Muscle layer of duodenum (tissue), 2 donors: ENCODE measurements at regions not wholly inside any gene's neighbourhood (a gene's known extent, or its start where the extent isn't known, plus 50 kb on each side); places are given as distances from the start of the nearest gene placed in this dataset.

Experiments
- H3K27ac ChIP-seq: one replicate; pipeline ENCODE4 v1.7.0; 2013; ENCODE audit warnings: mild to moderate bottlenecking, low read length
- H3K27me3 ChIP-seq: one replicate; pipeline ENCODE4 v1.7.0; 2013; ENCODE audit warnings: low read depth, mild to moderate bottlenecking, control low read depth, low read length
- H3K36me3 ChIP-seq, 2 donors: one replicate each; pipeline ENCODE4 v1.7.0; 2013; ENCODE audit warnings: low read length in 2 of 2, control low read depth in 1 of 2, mild to moderate bottlenecking in 1 of 2; ENCODE audit not compliant: insufficient read depth in 2 of 2, control insufficient read depth in 1 of 2
- H3K4me1 ChIP-seq, 2 donors: one replicate each; pipeline ENCODE4 v1.7.0; 2013; ENCODE audit warnings: low read length in 2 of 2, mild to moderate bottlenecking in 2 of 2, control low read depth in 1 of 2, moderate library complexity in 1 of 2; ENCODE audit not compliant: insufficient read depth in 2 of 2, control insufficient read depth in 1 of 2
- H3K4me3 ChIP-seq, 2 donors: one replicate each; pipeline ENCODE4 v1.7.0; 2013; ENCODE audit warnings: low read length in 2 of 2, low read depth in 1 of 2, mild to moderate bottlenecking in 1 of 2
- H3K9me3 ChIP-seq, 2 donors: one replicate each; pipeline ENCODE4 v1.7.0; 2013; ENCODE audit warnings: low read length in 2 of 2, control low read depth in 1 of 2, mild to moderate bottlenecking in 1 of 2; ENCODE audit not compliant: control insufficient read depth in 1 of 2
- donor health status: healthy.

GRCh38 chr2:19300961-19301360 is 57.5 kb downstream of the OSR1 start:
- H3K9me3 ChIP-seq: no peaks in the 10 kb centered on the region
- no peak overlapping the region for H3K27ac ChIP-seq
- H3K4me3 ChIP-seq: no peak overlapping the region
- H3K27me3 ChIP-seq: no peaks in the 10 kb centered on the region
- no peaks in the 10 kb centered on the region for H3K36me3 ChIP-seq
- peaks cover 0 to 4% of the 10 kb centered on the region in 2 donors for H3K4me1 ChIP-seq

- Histone ChIP-seq H3K4me3 (no peak overlapping the region), H3K27ac (no peak overlapping the region), H3K27me3 (no peaks in the 10 kb centered on the region), H3K36me3 (no peaks in the 10 kb centered on the region), H3K4me1 (peaks cover 0 to 4% of the 10 kb centered on the region in 2 donors), H3K9me3 (no peaks in the 10 kb centered on the region)
Measured at GRCh38 chr2:19299522-19299921, 58.9 kb downstream of the OSR1 start.

- Histone ChIP-seq H3K27me3 (no peaks in the 10 kb centered on the region), H3K9me3 (no peaks in the 10 kb centered on the region), H3K4me1 (peaks cover 0 to 4% of the 10 kb centered on the region in 2 donors), H3K27ac (no peak overlapping the region), H3K36me3 (no peaks in the 10 kb centered on the region), H3K4me3 (no peak overlapping the region)
Measured at GRCh38 chr2:19299032-19299431, 59.4 kb downstream of the OSR1 start.

- no peaks in the 10 kb centered on the region for H3K27me3 ChIP-seq
- H3K36me3 ChIP-seq: no peaks in the 10 kb centered on the region
Measured at GRCh38 chr2:19297716-19298115, 60.7 kb downstream of the OSR1 start.

GRCh38 chr2:19295998-19296502 is 62.4 kb downstream of the OSR1 start:
- no peaks in the 10 kb centered on the region for H3K9me3 ChIP-seq
- H3K36me3 ChIP-seq: no peaks in the 10 kb centered on the region
- H3K27me3 ChIP-seq: no peaks in the 10 kb centered on the region
- peaks cover 0 to 4% of the 10 kb centered on the region in 2 donors for H3K4me1 ChIP-seq
- H3K27ac ChIP-seq: no peak overlapping the region
- no peak overlapping the region for H3K4me3 ChIP-seq

More at GRCh38 chr2:19297716-19298115, 60.7 kb downstream of the OSR1 start:
- H3K9me3 ChIP-seq: no peaks in the 10 kb centered on the region
- no peak overlapping the region for H3K4me3 ChIP-seq
- H3K27ac ChIP-seq: no peak overlapping the region
- peaks cover 0 to 4% of the 10 kb centered on the region in 2 donors for H3K4me1 ChIP-seq

GRCh38 chr2:19292007-19292406 is 66.4 kb downstream of the OSR1 start:
- no peak overlapping the region for H3K27ac ChIP-seq
- no peaks in the 10 kb centered on the region for H3K36me3 ChIP-seq
- no peaks in the 10 kb centered on the region for H3K4me1 ChIP-seq
- no peaks in the 10 kb centered on the region for H3K27me3 ChIP-seq
- no peak overlapping the region for H3K4me3 ChIP-seq
- no peaks in the 10 kb centered on the region for H3K9me3 ChIP-seq

GRCh38 chr2:19288291-19288690 is 70.1 kb downstream of the OSR1 start:
- no peak overlapping the region for H3K4me3 ChIP-seq
- H3K4me1 ChIP-seq: no peaks in the 10 kb centered on the region
- no peaks in the 10 kb centered on the region for H3K27me3 ChIP-seq
- no peaks in the 10 kb centered on the region for H3K36me3 ChIP-seq
- H3K9me3 ChIP-seq: no peaks in the 10 kb centered on the region
- no peak overlapping the region for H3K27ac ChIP-seq

- Histone ChIP-seq H3K4me3 (no peak overlapping the region), H3K36me3 (no peaks in the 10 kb centered on the region), H3K27ac (no peak overlapping the region), H3K27me3 (no peaks in the 10 kb centered on the region), H3K4me1 (no peaks in the 10 kb centered on the region), H3K9me3 (no peaks in the 10 kb centered on the region)
Measured at GRCh38 chr2:19287324-19287723, 71.1 kb downstream of the OSR1 start.

GRCh38 chr2:19282305-19282704 is 76.1 kb downstream of the OSR1 start:
- no peaks in the 10 kb centered on the region for H3K9me3 ChIP-seq
- H3K4me3 ChIP-seq: no peak overlapping the region
- H3K27me3 ChIP-seq: no peaks in the 10 kb centered on the region
- no peaks in the 10 kb centered on the region for H3K36me3 ChIP-seq
- H3K27ac ChIP-seq: no peak overlapping the region
- H3K4me1 ChIP-seq: no peaks in the 10 kb centered on the region

- Histone ChIP-seq H3K27ac (no peak overlapping the region), H3K4me1 (no peaks in the 10 kb centered on the region)
Measured at GRCh38 chr2:19274439-19274838, 84.0 kb downstream of the OSR1 start.

GRCh38 chr2:19272941-19273470 is 85.4 kb downstream of the OSR1 start:
- H3K27me3 ChIP-seq: no peaks in the 10 kb centered on the region
- H3K4me1 ChIP-seq: no peaks in the 10 kb centered on the region
- H3K4me3 ChIP-seq: no peak overlapping the region
- no peaks in the 10 kb centered on the region for H3K36me3 ChIP-seq
- H3K27ac ChIP-seq: no peak overlapping the region
- no peaks in the 10 kb centered on the region for H3K9me3 ChIP-seq

More at GRCh38 chr2:19274439-19274838, 84.0 kb downstream of the OSR1 start:
- Histone ChIP-seq H3K36me3 (no peaks in the 10 kb centered on the region), H3K4me3 (no peak overlapping the region), H3K9me3 (no peaks in the 10 kb centered on the region), H3K27me3 (no peaks in the 10 kb centered on the region)

GRCh38 chr2:19272039-19272438 is 86.4 kb downstream of the OSR1 start:
- no peaks in the 10 kb centered on the region for H3K27me3 ChIP-seq
- H3K27ac ChIP-seq: no peak overlapping the region
- no peak overlapping the region for H3K4me3 ChIP-seq
- H3K4me1 ChIP-seq: no peaks in the 10 kb centered on the region
- no peaks in the 10 kb centered on the region for H3K36me3 ChIP-seq
- no peaks in the 10 kb centered on the region for H3K9me3 ChIP-seq
